ENCODE measurements at regions not wholly inside any gene's neighbourhood (a gene's known extent, or its start where the extent isn't known, plus 50 kb on each side); places are given as distances from the start of the nearest gene placed in this dataset.
"Not testable (repeated sequence)": the region's sequence is repeated elsewhere in the genome, so short reads cannot be mapped to it uniquely, and the experiment has no call there.

GRCh38 chr3:6697722-6698121 lies 163.2 kb upstream of the GRM7 start:
- H3K9me3 ChIP-seq (ENCODE audit: control insufficient read depth, low read length) = no peaks in the 10 kb centered on the region
- H3K27ac Mint-ChIP-seq = no peak overlapping the region
- H3K36me3 Mint-ChIP-seq (ENCODE audit: low read depth) = no peaks in the 10 kb centered on the region
- no peaks in the 10 kb centered on the region for H3K27me3 ChIP-seq (ENCODE audit: control insufficient read depth, insufficient read depth, low read length, poor library complexity, severe bottlenecking)
- TF ChIP-seq CTCF (conservative IDR thresholded peaks at IDR 0.05) = no peak
- no peak overlapping the region for H3K27ac ChIP-seq (ENCODE audit: low read depth, low read length)
- H3K4me1 ChIP-seq (ENCODE audit: control insufficient read depth, insufficient read depth, low read length) = no peaks in the 10 kb centered on the region
- no peaks in the 10 kb centered on the region for H3K4me1 Mint-ChIP-seq
- no peaks in the 10 kb centered on the region for H3K27me3 Mint-ChIP-seq (ENCODE audit: insufficient read depth)
- H3K4me3 Mint-ChIP-seq = no peak overlapping the region
- H3K4me3 ChIP-seq (ENCODE audit: low read length) = no peak overlapping the region
- no peaks in the 10 kb centered on the region for H3K36me3 ChIP-seq (ENCODE audit: control insufficient read depth, insufficient read depth, low read length)
- no peak overlapping the region for H3K9ac ChIP-seq (ENCODE audit: extremely low read depth, low read length, poor library complexity, severe bottlenecking)
- 93 to 100% methylated on average over 1 to 5 of the region's 6 CpGs for WGBS, 2 experiments (ENCODE audit: insufficient coverage in 1 of 2, insufficient read length in 1 of 2)
- DNase-seq = no peak
- no peaks in the 10 kb centered on the region for H3K9me3 Mint-ChIP-seq

GRCh38 chr3:6704817-6705216 lies 156.1 kb upstream of the GRM7 start:
- H3K4me1 Mint-ChIP-seq = not testable (repeated sequence)

GRCh38 chr3:6706777-6707176 lies 154.1 kb upstream of the GRM7 start:
- no peaks in the 10 kb centered on the region for H3K27me3 ChIP-seq (ENCODE audit: control insufficient read depth, insufficient read depth, low read length, poor library complexity, severe bottlenecking)
- no peak overlapping the region for H3K9ac ChIP-seq (ENCODE audit: extremely low read depth, low read length, poor library complexity, severe bottlenecking)
- H3K4me3 ChIP-seq (ENCODE audit: low read length) = no peak overlapping the region
- H3K27ac Mint-ChIP-seq = no peak overlapping the region
- H3K4me1 Mint-ChIP-seq = no peaks in the 10 kb centered on the region
- H3K9me3 Mint-ChIP-seq = no peaks in the 10 kb centered on the region
- no peaks in the 10 kb centered on the region for H3K4me1 ChIP-seq (ENCODE audit: control insufficient read depth, insufficient read depth, low read length)
- H3K9me3 ChIP-seq (ENCODE audit: control insufficient read depth, low read length) = no peaks in the 10 kb centered on the region
- no peak for DNase-seq
- no peak for TF ChIP-seq CTCF (conservative IDR thresholded peaks at IDR 0.05)
- no peaks in the 10 kb centered on the region for H3K36me3 Mint-ChIP-seq (ENCODE audit: low read depth)
- 0 to 31% methylated on average over 1 to 2 of the region's 2 CpGs for WGBS, 2 experiments (ENCODE audit: insufficient coverage in 1 of 2, insufficient read length in 1 of 2)
- H3K27me3 Mint-ChIP-seq (ENCODE audit: insufficient read depth) = no peaks in the 10 kb centered on the region
- H3K36me3 ChIP-seq (ENCODE audit: control insufficient read depth, insufficient read depth, low read length) = no peaks in the 10 kb centered on the region
- H3K4me3 Mint-ChIP-seq = no peak overlapping the region
- no peak overlapping the region for H3K27ac ChIP-seq (ENCODE audit: low read depth, low read length)

More at GRCh38 chr3:6704817-6705216, 156.1 kb upstream of the GRM7 start:
- not testable (repeated sequence) for H3K27me3 ChIP-seq (ENCODE audit: control insufficient read depth, insufficient read depth, low read length, poor library complexity, severe bottlenecking); DNase-seq; H3K9me3 ChIP-seq (ENCODE audit: control insufficient read depth, low read length); H3K4me1 ChIP-seq (ENCODE audit: control insufficient read depth, insufficient read depth, low read length); H3K27ac Mint-ChIP-seq; H3K36me3 Mint-ChIP-seq (ENCODE audit: low read depth); H3K4me3 ChIP-seq (ENCODE audit: low read length); H3K27ac ChIP-seq (ENCODE audit: low read depth, low read length); H3K36me3 ChIP-seq (ENCODE audit: control insufficient read depth, insufficient read depth, low read length); H3K9me3 Mint-ChIP-seq; H3K27me3 Mint-ChIP-seq (ENCODE audit: insufficient read depth); H3K4me3 Mint-ChIP-seq; H3K9ac ChIP-seq (ENCODE audit: extremely low read depth, low read length, poor library complexity, severe bottlenecking)
- WGBS, 2 experiments (ENCODE audit: insufficient coverage in 1 of 2, insufficient read length in 1 of 2) = 73 to 100% methylated on average over 1 to 5 of the region's 5 CpGs

GRCh38 chr3:6709178-6709577 lies 151.7 kb upstream of the GRM7 start:
- WGBS, 2 experiments (ENCODE audit: insufficient coverage in 1 of 2, insufficient read length in 1 of 2) = 94 to 96% methylated on average over 6 of the region's 6 CpGs
- Mint-ChIP-seq H3K36me3 (ENCODE audit: low read depth) (no peaks in the 10 kb centered on the region), H3K4me1 (no peaks in the 10 kb centered on the region), H3K27ac (no peak overlapping the region), H3K27me3 (ENCODE audit: insufficient read depth) (no peaks in the 10 kb centered on the region), H3K4me3 (no peak overlapping the region), H3K9me3 (no peaks in the 10 kb centered on the region)
- DNase-seq = no peak
- Histone ChIP-seq H3K27me3 (ENCODE audit: control insufficient read depth, insufficient read depth, low read length, poor library complexity, severe bottlenecking) (no peaks in the 10 kb centered on the region), H3K4me3 (ENCODE audit: low read length) (no peak overlapping the region), H3K27ac (ENCODE audit: low read depth, low read length) (no peak overlapping the region), H3K36me3 (ENCODE audit: control insufficient read depth, insufficient read depth, low read length) (no peaks in the 10 kb centered on the region), H3K9me3 (ENCODE audit: control insufficient read depth, low read length) (no peaks in the 10 kb centered on the region), H3K4me1 (ENCODE audit: control insufficient read depth, insufficient read depth, low read length) (no peaks in the 10 kb centered on the region), H3K9ac (ENCODE audit: extremely low read depth, low read length, poor library complexity, severe bottlenecking) (no peak overlapping the region)
- TF ChIP-seq CTCF (conservative IDR thresholded peaks at IDR 0.05) = no peak

Data from endodermal cell (in vitro differentiated cells).